Fibroblast of mammary gland (primary cell): ENCODE measurements at regions not wholly inside any gene's neighbourhood (a gene's known extent, or its start where the extent isn't known, plus 50 kb on each side); places are given as distances from the start of the nearest gene placed in this dataset.

ENCODE experiments used
- DNase-seq: peaks from one replicate; pipeline ENCODE4 v3.0.0-alpha.2; 2010; ENCODE audit warnings: low read depth
- H3K4me3 ChIP-seq: 2 replicates; pipeline ENCODE4 v1.5.1; 2011; ENCODE audit warnings: low read depth, mild to moderate bottlenecking, low read length, moderate library complexity; ENCODE audit not compliant: control insufficient read depth
- CTCF ChIP-seq: conservative IDR thresholded peaks from 2 replicates; pipeline ENCODE4 v1.5.1; 2011; ENCODE audit warnings: low read depth, low read length, inconsistent platforms; ENCODE audit not compliant: control insufficient read depth, insufficient read depth

- DNase-seq: no peak
- TF ChIP-seq CTCF: no peak
- H3K4me3 ChIP-seq: no peak overlapping the region
Measured at GRCh38 chr5:106732624-106733023, 938.1 kb downstream of the EFNA5 start.

- no peak for TF ChIP-seq CTCF
- no peak overlapping the region for H3K4me3 ChIP-seq
- DNase-seq: no peak
Measured at GRCh38 chr5:106730912-106731311, 939.8 kb downstream of the EFNA5 start.

- no peak for TF ChIP-seq CTCF
- no peak for DNase-seq
- H3K4me3 ChIP-seq: no peak overlapping the region
Measured at GRCh38 chr5:106730506-106730905, 940.2 kb downstream of the EFNA5 start.

- TF ChIP-seq CTCF: no peak
- DNase-seq: no peak
- H3K4me3 ChIP-seq: no peak overlapping the region
Measured at GRCh38 chr5:106728208-106728607, 942.5 kb downstream of the EFNA5 start.

GRCh38 chr5:106727071-106727470, 943.7 kb downstream of the EFNA5 start:
- DNase-seq: no peak
- TF ChIP-seq CTCF: no peak

GRCh38 chr5:106720367-106720766, 950.4 kb downstream of the EFNA5 start:
- no peak overlapping the region for H3K4me3 ChIP-seq
- TF ChIP-seq CTCF: no peak
- DNase-seq: no peak

More at GRCh38 chr5:106727071-106727470, 943.7 kb downstream of the EFNA5 start:
- no peak overlapping the region for H3K4me3 ChIP-seq

GRCh38 chr5:106699796-106700195, 970.9 kb downstream of the EFNA5 start:
- no peak for DNase-seq
- TF ChIP-seq CTCF: no peak

More at GRCh38 chr5:106699796-106700195, 970.9 kb downstream of the EFNA5 start:
- H3K4me3 ChIP-seq: no peak overlapping the region
